22Rv1 (cell line): ENCODE measurements at regions not wholly inside any gene's neighbourhood (a gene's known extent, or its start where the extent isn't known, plus 50 kb on each side); places are given as distances from the start of the nearest gene placed in this dataset.

Experiments
- ZFX ChIP-seq: fragments of 450-650 bp; IDR thresholded peaks from 2 replicates; pipeline ENCODE4 v1.6.1; 2017; ENCODE audit warnings: antibody characterized with exemption, borderline replicate concordance
- TF ChIP-seq, protein P1 (sequence below): fragments of 450-650 bp; IDR thresholded peaks from 2 replicates; pipeline ENCODE4 v1.5.1; 2017; ENCODE audit warnings: mild to moderate bottlenecking

DNA sequence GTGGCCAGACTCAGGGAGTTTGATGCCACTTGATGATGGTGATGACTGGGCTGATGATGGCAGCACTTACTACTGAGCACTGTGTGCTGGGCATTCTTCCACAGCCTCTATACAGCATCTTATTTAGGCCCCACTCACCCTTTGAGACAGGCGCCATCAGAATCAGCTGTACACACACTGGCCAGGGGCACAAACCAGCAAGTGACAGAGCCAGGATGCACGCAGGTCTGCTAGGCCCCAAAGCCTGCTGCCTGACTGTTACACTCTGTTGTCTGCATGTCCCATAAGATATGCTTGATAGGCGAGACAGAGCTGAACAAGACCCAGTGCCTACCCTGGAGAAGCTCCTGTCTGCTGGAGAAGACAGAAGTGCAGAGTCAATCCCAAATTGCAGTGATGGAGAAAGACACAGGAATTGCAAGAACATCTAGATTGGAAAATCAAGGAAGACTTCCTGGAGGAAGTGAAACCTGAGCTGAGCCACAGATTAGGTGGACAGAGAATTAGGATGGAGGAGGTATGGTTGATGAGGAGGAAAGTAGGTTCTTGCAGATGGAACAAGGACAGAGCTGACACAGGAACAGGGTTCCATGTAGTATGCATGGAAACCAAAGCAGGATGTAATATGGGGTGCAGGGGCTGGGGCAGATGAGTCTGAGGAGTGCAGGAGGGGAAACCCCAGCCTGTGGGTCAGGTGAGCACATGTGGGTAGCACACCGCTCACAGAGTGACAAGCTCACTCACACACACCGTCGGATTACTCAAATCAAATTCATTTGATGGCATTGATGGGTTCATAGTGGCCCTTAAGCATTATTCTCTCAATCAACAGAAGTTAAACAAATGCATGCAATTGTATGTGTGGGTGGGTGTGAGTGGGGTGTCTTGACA is 117.3 kb downstream of the BEGAIN start:
- TF ChIP-seq, protein P1, sequence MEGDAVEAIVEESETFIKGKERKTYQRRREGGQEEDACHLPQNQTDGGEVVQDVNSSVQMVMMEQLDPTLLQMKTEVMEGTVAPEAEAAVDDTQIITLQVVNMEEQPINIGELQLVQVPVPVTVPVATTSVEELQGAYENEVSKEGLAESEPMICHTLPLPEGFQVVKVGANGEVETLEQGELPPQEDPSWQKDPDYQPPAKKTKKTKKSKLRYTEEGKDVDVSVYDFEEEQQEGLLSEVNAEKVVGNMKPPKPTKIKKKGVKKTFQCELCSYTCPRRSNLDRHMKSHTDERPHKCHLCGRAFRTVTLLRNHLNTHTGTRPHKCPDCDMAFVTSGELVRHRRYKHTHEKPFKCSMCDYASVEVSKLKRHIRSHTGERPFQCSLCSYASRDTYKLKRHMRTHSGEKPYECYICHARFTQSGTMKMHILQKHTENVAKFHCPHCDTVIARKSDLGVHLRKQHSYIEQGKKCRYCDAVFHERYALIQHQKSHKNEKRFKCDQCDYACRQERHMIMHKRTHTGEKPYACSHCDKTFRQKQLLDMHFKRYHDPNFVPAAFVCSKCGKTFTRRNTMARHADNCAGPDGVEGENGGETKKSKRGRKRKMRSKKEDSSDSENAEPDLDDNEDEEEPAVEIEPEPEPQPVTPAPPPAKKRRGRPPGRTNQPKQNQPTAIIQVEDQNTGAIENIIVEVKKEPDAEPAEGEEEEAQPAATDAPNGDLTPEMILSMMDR: no peak
- TF ChIP-seq ZFX: no peak
